ENCODE measurements at regions not wholly inside any gene's neighbourhood (a gene's known extent, or its start where the extent isn't known, plus 50 kb on each side); places are given as distances from the start of the nearest gene placed in this dataset.

- CTCF ChIA-PET, result no interaction called here
- POLR2A ChIA-PET, result no interaction called here
- TF ChIP-seq SUZ12 (IDR thresholded peaks at IDR 0.05), result no peak
- no peak for TF ChIP-seq TARDBP (IDR thresholded peaks at IDR 0.05)
- no peak for TF ChIP-seq SP1 (IDR thresholded peaks at IDR 0.05)
- no peak for TF ChIP-seq FOXM1 (IDR thresholded peaks at IDR 0.05; ENCODE audit: borderline replicate concordance)
- no peak for TF ChIP-seq HDGF (IDR thresholded peaks at IDR 0.05; ENCODE audit: borderline replicate concordance)
- no peak for TF ChIP-seq CTBP1 (IDR thresholded peaks at IDR 0.05; ENCODE audit: borderline replicate concordance)
- TF ChIP-seq FOXK2 (IDR thresholded peaks at IDR 0.05), result no peak
- no peak for TF ChIP-seq BHLHE40 (IDR thresholded peaks at IDR 0.05; ENCODE audit: borderline replicate concordance)
- no peak for TF ChIP-seq L3MBTL2 (conservative IDR thresholded peaks at IDR 0.05)
- DNase-seq (ENCODE audit: extremely low spot score), result no peak
Observed at GRCh38 chr9:134987376-134987775, 69.7 kb upstream of the FCN1 start.

GRCh38 chr9:134987906-134988700 lies 70.4 kb upstream of the FCN1 start:
- no peak for TF ChIP-seq PKNOX1 (IDR thresholded peaks at IDR 0.05)
- ChIA-PET CTCF (no interaction called here), POLR2A (no interaction called here)
- DNase-seq (ENCODE audit: extremely low spot score), result no peak

- ChIA-PET CTCF (no interaction called here), POLR2A (no interaction called here)
- TF ChIP-seq ZNF384 (IDR thresholded peaks at IDR 0.05), result no peak
- TF ChIP-seq LEF1 (IDR thresholded peaks at IDR 0.05; ENCODE audit: borderline replicate concordance), result no peak
- no peak for TF ChIP-seq FOXK2 (IDR thresholded peaks at IDR 0.05)
- TF ChIP-seq NFRKB (IDR thresholded peaks at IDR 0.05), result no peak
- TF ChIP-seq FOXA1 (IDR thresholded peaks at IDR 0.05), result no peak
- no peak for TF ChIP-seq FOXM1 (IDR thresholded peaks at IDR 0.05; ENCODE audit: borderline replicate concordance)
- no peak for TF ChIP-seq CTBP1 (IDR thresholded peaks at IDR 0.05; ENCODE audit: borderline replicate concordance)
- no peak for TF ChIP-seq TARDBP (IDR thresholded peaks at IDR 0.05)
- no peak for TF ChIP-seq L3MBTL2 (conservative IDR thresholded peaks at IDR 0.05)
- TF ChIP-seq ARNT (IDR thresholded peaks at IDR 0.05), result no peak
- no peak for TF ChIP-seq SP1 (IDR thresholded peaks at IDR 0.05)
- no peak for TF ChIP-seq ELF4 (IDR thresholded peaks at IDR 0.05)
- DNase-seq (ENCODE audit: extremely low spot score), result no peak
Observed at GRCh38 chr9:134988706-134989105, 71.0 kb upstream of the FCN1 start.

- ChIA-PET POLR2A (no interaction called here), CTCF (no interaction called here)
- no peak for DNase-seq (ENCODE audit: extremely low spot score)
- TF ChIP-seq SP1 (IDR thresholded peaks at IDR 0.05) (no peak), FOXK2 (IDR thresholded peaks at IDR 0.05) (no peak), ARNT (IDR thresholded peaks at IDR 0.05) (no peak), NFRKB (IDR thresholded peaks at IDR 0.05) (no peak), SUZ12 (IDR thresholded peaks at IDR 0.05) (no peak), ZNF384 (IDR thresholded peaks at IDR 0.05) (no peak), ELF4 (IDR thresholded peaks at IDR 0.05) (no peak), PKNOX1 (IDR thresholded peaks at IDR 0.05) (no peak), L3MBTL2 (conservative IDR thresholded peaks at IDR 0.05) (no peak)
Observed at GRCh38 chr9:134989206-134990065, 71.7 kb upstream of the FCN1 start.

- no peak for DNase-seq (ENCODE audit: extremely low spot score)
- TF ChIP-seq NFRKB (IDR thresholded peaks at IDR 0.05), result no peak
- TF ChIP-seq PKNOX1 (IDR thresholded peaks at IDR 0.05), result no peak
- no peak for TF ChIP-seq FOXM1 (IDR thresholded peaks at IDR 0.05; ENCODE audit: borderline replicate concordance)
- ChIA-PET POLR2A (no interaction called here), CTCF (no interaction called here)
Observed at GRCh38 chr9:134991808-134992754, 74.4 kb upstream of the FCN1 start.

GRCh38 chr9:134992755-134993124 lies 75.0 kb upstream of the FCN1 start:
- CTCF ChIA-PET, result no interaction called here
- DNase-seq (ENCODE audit: extremely low spot score), result no peak
- POLR2A ChIA-PET, result no interaction called here
- TF ChIP-seq ELF4 (IDR thresholded peaks at IDR 0.05) (no peak), PKNOX1 (IDR thresholded peaks at IDR 0.05) (no peak), NFRKB (IDR thresholded peaks at IDR 0.05) (no peak), CTBP1 (IDR thresholded peaks at IDR 0.05; ENCODE audit: borderline replicate concordance) (no peak), TARDBP (IDR thresholded peaks at IDR 0.05) (no peak), FOXA1 (IDR thresholded peaks at IDR 0.05) (no peak), L3MBTL2 (conservative IDR thresholded peaks at IDR 0.05) (no peak), FOXK2 (IDR thresholded peaks at IDR 0.05) (no peak), BHLHE40 (IDR thresholded peaks at IDR 0.05; ENCODE audit: borderline replicate concordance) (no peak), ZNF384 (IDR thresholded peaks at IDR 0.05) (no peak), LEF1 (IDR thresholded peaks at IDR 0.05; ENCODE audit: borderline replicate concordance) (no peak), FOXM1 (IDR thresholded peaks at IDR 0.05; ENCODE audit: borderline replicate concordance) (no peak), ARNT (IDR thresholded peaks at IDR 0.05) (no peak), SUZ12 (IDR thresholded peaks at IDR 0.05) (no peak), HDGF (IDR thresholded peaks at IDR 0.05; ENCODE audit: borderline replicate concordance) (no peak), SP1 (IDR thresholded peaks at IDR 0.05) (no peak)

Data from HEK293T (cell line).